EL (cell line): ENCODE measurements at regions not wholly inside any gene's neighbourhood (a gene's known extent, or its start where the extent isn't known, plus 50 kb on each side); places are given as distances from the start of the nearest gene placed in this dataset.

Experiments used
- DNase-seq: peaks from one replicate; pipeline ENCODE4 v3.0.0-alpha.2; 2016

GRCh38 chr16:54722210-54722676 lies 208.4 kb upstream of the IRX5 start:
- no peak for DNase-seq

- no peak for DNase-seq
Measured at GRCh38 chr16:54720259-54720658, 210.4 kb upstream of the IRX5 start.

GRCh38 chr16:54719624-54720023 lies 211.0 kb upstream of the IRX5 start:
- DNase-seq: no peak

- DNase-seq: no peak
Measured at GRCh38 chr16:54718376-54718775, 212.3 kb upstream of the IRX5 start.

DNA sequence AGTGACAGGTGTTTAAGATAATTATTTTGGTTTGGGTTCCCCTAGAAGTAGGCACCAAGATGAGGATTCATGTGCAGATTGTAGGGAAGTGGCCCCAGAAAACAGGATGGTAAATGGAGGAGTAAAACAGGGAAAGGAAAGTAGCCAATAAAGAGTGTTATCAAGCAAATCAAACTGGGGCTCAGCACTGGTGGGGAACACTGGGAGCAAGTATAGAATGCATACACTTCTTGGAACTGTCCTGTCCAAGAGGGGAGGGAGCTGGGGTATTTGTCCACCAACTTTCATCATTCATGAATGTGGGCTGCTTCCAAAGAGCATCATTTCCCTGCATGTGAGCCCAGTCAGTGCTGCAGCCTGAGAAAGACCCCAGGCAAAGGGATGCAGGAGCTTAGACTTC lies 215.7 kb upstream of the IRX5 start:
- no peak for DNase-seq

GRCh38 chr16:54712866-54713265 lies 217.8 kb upstream of the IRX5 start:
- no peak for DNase-seq

DNA sequence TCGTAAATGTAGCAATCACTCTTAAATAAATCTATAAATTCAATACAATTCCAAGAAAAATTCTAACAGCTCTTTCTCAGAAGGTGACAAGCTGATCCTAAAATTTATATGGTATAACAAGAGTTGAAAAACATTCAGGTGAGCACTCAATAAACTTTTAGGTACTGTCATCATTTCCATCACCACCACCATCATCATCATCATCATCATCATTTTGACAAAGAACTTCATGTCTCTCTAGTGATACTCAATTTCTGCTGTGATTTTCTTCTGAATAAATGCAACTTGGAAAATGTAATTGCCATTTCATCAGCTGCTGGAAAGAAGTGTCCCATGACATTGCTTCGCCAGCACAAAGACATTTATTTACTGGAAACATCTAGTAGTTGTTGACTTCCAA lies 222.9 kb upstream of the IRX5 start:
- DNase-seq: no peak

DNA sequence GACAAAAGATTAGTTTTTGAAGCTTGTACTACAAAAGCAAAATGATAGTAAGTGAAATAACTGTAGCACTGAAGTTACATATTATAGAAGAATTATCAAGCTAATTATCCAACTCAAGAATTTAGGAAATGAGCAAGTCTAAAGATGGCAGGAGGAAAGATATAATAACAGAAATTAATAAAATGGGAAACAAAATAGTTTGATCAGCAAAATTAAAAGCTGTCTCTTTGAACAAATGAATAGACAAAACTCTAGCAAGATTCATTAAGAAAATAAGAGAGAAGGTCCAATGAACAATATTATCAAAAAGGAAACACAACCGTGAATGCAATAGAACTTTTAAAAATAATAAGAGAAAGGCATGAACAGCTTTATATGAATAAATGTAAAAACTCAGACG lies 224.3 kb upstream of the IRX5 start:
- DNase-seq: no peak

GRCh38 chr16:54703339-54703738 lies 227.3 kb upstream of the IRX5 start:
- DNase-seq: no peak

- no peak for DNase-seq
Measured at GRCh38 chr16:54699656-54700055, 231.0 kb upstream of the IRX5 start.

DNA sequence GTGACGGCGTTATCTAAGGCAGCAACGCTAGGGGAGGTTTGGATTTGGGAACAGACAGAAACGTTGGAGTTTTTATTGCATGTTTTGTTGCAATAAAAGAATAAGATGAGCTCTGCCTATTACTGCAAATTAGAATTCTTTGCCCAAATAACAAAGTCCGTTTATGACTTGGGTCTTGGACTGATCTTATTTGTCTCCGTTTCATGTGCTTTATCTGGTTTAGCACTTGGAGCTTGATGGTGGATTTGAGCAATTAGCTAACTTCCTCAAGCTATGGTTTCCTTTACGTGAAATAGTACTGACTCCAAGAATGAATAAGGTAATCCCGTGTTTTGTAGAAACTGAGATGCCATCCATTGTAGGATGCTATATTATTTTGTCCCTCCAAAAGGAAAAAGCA lies 233.0 kb upstream of the IRX5 start:
- no peak for DNase-seq

DNA sequence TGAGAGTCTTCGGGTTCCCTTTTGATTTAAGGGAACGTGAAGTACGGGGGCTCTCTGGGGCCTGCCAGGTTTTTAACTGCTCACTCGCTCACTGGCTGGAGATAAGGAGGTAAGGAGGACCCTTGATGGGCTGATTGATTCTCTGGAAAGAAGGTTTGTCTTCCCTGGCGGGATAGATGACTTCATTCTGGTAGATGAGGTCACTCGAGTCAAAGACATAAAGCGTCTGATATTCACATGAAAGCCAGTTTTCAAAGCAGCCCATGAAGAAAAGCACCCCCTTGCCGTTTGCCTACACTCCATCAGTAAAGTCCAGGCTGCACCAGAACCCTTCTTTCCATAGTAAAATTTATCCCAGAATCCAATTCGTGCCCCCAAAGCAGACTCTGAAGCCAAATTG lies 233.7 kb upstream of the IRX5 start:
- DNase-seq: no peak

- no peak for DNase-seq
Measured at GRCh38 chr16:54696522-54696921, 234.1 kb upstream of the IRX5 start.

GRCh38 chr16:54694651-54695050 lies 236.0 kb upstream of the IRX5 start:
- DNase-seq: no peak

GRCh38 chr16:54693864-54694263 lies 236.8 kb upstream of the IRX5 start:
- no peak for DNase-seq

GRCh38 chr16:54690710-54691109 lies 240.0 kb upstream of the IRX5 start:
- DNase-seq: no peak

GRCh38 chr16:54690306-54690705 lies 240.4 kb upstream of the IRX5 start:
- no peak for DNase-seq

- DNase-seq: no peak
Measured at GRCh38 chr16:54689072-54689865, 241.4 kb upstream of the IRX5 start.

- no peak for DNase-seq
Measured at GRCh38 chr16:54688339-54688738, 242.3 kb upstream of the IRX5 start.

DNA sequence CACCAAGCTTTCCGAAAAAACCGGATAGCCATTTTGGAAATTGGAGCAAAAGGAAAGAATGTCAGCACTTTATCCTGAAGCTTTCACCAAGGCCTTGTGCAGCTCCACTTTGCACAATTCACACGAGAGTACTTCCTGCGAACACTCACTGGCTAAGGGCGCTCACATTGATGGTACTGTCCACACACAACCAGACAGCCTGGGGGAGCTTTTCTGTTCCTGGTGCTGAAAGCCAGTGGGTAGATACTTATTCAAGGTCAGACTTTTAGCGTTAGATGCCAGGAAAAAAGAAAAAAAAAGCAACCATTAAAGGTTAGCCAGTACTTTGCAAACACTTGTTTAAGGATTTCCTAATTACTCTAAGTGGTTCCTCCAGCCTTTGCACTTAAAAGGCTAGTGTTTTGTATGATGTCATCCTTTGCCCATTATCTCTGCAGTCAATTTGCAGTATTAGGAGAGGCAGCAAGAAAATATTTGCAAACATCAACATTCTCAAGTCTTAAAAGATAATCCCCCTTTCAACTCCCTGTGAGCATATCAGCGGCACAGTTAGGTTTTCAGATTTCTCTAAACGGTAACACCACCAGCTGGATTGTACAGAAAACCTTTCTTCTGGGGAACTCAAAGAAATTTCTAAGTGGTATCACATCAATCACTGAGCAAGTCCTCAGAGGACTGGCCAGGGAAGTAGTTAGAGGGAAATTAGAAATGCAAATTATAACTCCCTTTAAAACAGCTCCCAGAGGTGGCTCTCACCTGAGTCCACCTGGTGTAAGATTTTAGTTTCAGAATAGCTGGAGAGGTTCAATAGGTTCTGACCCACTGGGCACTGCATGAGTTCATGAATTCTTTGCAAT lies 243.4 kb upstream of the IRX5 start:
- DNase-seq: no peak

- DNase-seq: no peak
Measured at GRCh38 chr16:54685682-54686081, 245.0 kb upstream of the IRX5 start.

DNA sequence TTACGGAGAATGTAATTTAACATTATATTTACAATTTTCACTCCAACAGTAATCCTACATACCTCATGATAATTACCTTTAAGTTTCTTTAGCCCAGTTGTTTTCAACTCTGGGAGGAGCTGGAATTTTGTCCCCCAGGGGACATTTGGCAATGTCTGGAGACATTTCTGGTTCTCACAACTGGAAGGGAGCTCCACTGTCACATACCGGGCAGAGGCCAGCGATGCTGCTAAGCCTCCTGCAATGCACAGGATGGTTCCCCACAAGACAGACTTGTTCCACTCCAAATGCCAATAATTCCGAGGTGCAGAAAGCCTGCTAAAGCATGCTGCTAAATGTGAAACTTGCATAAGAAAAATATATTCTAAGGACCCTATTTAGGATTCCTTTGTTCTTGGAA lies 251.1 kb upstream of the IRX5 start:
- no peak for DNase-seq

DNA sequence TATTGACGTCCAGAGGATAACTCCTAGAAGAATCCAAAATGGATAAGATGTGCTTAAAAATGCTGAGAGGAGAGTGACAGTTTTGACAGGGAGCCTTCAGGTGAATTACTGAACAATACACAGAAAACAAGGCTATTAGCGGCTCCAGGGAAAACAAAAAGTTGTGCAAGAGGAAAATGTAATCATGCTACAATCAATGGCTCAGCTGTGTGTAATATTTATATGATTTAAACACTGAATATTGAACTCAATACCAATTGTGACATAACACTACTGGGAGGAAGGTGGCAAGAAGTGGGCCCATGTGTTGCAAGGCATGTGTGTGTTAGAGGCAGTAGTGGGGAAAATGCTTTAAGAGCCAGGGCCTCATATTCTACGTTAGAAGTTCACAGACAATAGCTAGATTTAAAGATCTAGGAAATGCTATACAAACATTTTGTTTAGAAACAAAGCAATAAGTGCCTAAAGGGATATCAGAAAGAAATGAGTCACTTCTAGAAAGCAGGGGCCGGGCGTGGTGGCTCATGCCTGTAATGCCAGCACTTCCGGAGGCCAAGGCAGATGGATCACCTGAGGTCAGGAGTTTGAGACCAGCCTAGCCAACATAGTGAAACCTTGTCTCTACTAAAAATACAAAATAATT lies 253.2 kb upstream of the IRX5 start:
- no peak for DNase-seq

- DNase-seq: no peak
Measured at GRCh38 chr16:54673313-54673712, 257.4 kb upstream of the IRX5 start.
